Naive thymus-derived CD4-positive, alpha-beta T cell (primary cell): ENCODE measurements at regions not wholly inside any gene's neighbourhood (a gene's known extent, or its start where the extent isn't known, plus 50 kb on each side); places are given as distances from the start of the nearest gene placed in this dataset.

Experiments used
- ATAC-seq: fragments of 150-1000 bp; cut with Tn5 transposase; 2 replicates; pipeline ENCODE4 v1.10.0; 2021; ENCODE audit warnings: mild to moderate bottlenecking, moderate library complexity
- CTCF ChIA-PET: fragments of 350-600 bp; sonication (Branson Sonifier 250); formaldehyde crosslinking; loops from one replicate; lab custom pipeline; 2021; ENCODE audit warnings: antibody characterized with exemption; lab: Charles Lee
- POLR2A ChIA-PET: fragments of 350-600 bp; sonication (Branson Sonifier 250); formaldehyde crosslinking; loops from one replicate; lab custom pipeline; 2021; ENCODE audit warnings: antibody characterized with exemption, inconsistent platforms; lab: Charles Lee
- DNase-seq, 9 donors: peaks; one replicate each; pipeline versions ENCODE4 v3.0.0 to v3.0.0-alpha.2; 2020 to 2022; ENCODE audit warnings: mixed read lengths in 1 of 9
- H3K27ac ChIP-seq: one replicate; pipeline ENCODE4 v1.7.0; 2013; ENCODE audit warnings: mild to moderate bottlenecking, low read depth, low read length, moderate library complexity
- H3K27me3 ChIP-seq, 2 donors: one replicate each; pipeline ENCODE4 v1.7.0; 2013; ENCODE audit warnings: low read length in 2 of 2, mild to moderate bottlenecking in 2 of 2, moderate library complexity in 2 of 2; ENCODE audit not compliant: control insufficient read depth in 2 of 2, insufficient read depth in 2 of 2
- H3K36me3 ChIP-seq, 3 experiments: 1 replicate in 2 of 3; 2 replicates in 1 of 3; pipeline ENCODE4 v1.7.0; 2013; ENCODE audit warnings: low read length in 3 of 3, mild to moderate bottlenecking in 3 of 3, moderate library complexity in 1 of 3; ENCODE audit not compliant: insufficient read depth in 3 of 3, control insufficient read depth in 2 of 3
- H3K4me1 ChIP-seq, 2 donors: one replicate each; pipeline ENCODE4 v1.7.0; 2013; ENCODE audit warnings: low read length in 2 of 2, mild to moderate bottlenecking in 2 of 2, moderate library complexity in 1 of 2; ENCODE audit not compliant: control insufficient read depth in 2 of 2, insufficient read depth in 2 of 2
- H3K4me3 ChIP-seq: 2 replicates; pipeline ENCODE4 v1.7.0; 2013; ENCODE audit warnings: mild to moderate bottlenecking, low read length
- H3K9me3 ChIP-seq, 3 experiments: 1 replicate in 2 of 3; 2 replicates in 1 of 3; pipeline ENCODE4 v1.7.0; 2013; ENCODE audit warnings: low read length in 3 of 3; ENCODE audit not compliant: control insufficient read depth in 2 of 3
- H3K27ac Mint-ChIP-seq, 9 donors: one replicate each; pipeline ENCODE4 v1.8.0; 2020 to 2022; ENCODE audit warnings: mixed read lengths in 9 of 9, mild to moderate bottlenecking in 8 of 9, moderate library complexity in 5 of 9, inconsistent platforms in 2 of 9
- H3K27me3 Mint-ChIP-seq, 5 donors: one replicate each; pipeline ENCODE4 v1.8.0; 2021 to 2022; ENCODE audit warnings: mixed read lengths in 5 of 5, mild to moderate bottlenecking in 1 of 5
- H3K36me3 Mint-ChIP-seq, 5 donors: one replicate each; pipeline ENCODE4 v1.8.0; 2020 to 2022; ENCODE audit warnings: mixed read lengths in 5 of 5, mild to moderate bottlenecking in 3 of 5, inconsistent platforms in 1 of 5
- H3K4me1 Mint-ChIP-seq, 7 donors: one replicate each; pipeline ENCODE4 v1.8.0; 2020 to 2022; ENCODE audit warnings: mixed read lengths in 7 of 7, mild to moderate bottlenecking in 3 of 7, inconsistent platforms in 1 of 7
- H3K4me3 Mint-ChIP-seq, 10 donors: one replicate each; pipeline ENCODE4 v1.8.0; 2020 to 2022; ENCODE audit warnings: mild to moderate bottlenecking in 10 of 10, mixed read lengths in 10 of 10, moderate library complexity in 6 of 10, inconsistent platforms in 2 of 10
- H3K9me3 Mint-ChIP-seq, 11 donors: one replicate each; pipeline ENCODE4 v1.8.0; 2020 to 2022; ENCODE audit warnings: mixed read lengths in 11 of 11, mild to moderate bottlenecking in 4 of 11, inconsistent platforms in 1 of 11, moderate library complexity in 1 of 11
- intact Hi-C, 2 donors: fragments of 100-400 bp; cut with micrococcal nuclease; formaldehyde crosslinking; loops; one replicate each; pipeline ENCODE4 v1.15.1; 2023

- Histone ChIP-seq H3K36me3 (no peaks in the 10 kb centered on the region), H3K27ac (no peak overlapping the region), H3K4me3 (no peak overlapping the region), H3K27me3 (no peaks in the 10 kb centered on the region), H3K4me1 (peaks cover 0 to 5% of the 10 kb centered on the region in 2 donors), H3K9me3 (no peaks in the 10 kb centered on the region)
- H3K27ac Mint-ChIP-seq = peak overlapping the region in 6 of 9 donors; percentile 1 to 65 (median 23)
- H3K4me1 Mint-ChIP-seq = peaks cover 2 to 10% (median 5%) of the 10 kb centered on the region in 7 donors
- H3K27me3 Mint-ChIP-seq = peaks cover 0 to 13% (median 8%) of the 10 kb centered on the region in 5 donors
- no peak for ATAC-seq
- ChIA-PET POLR2A (no interaction called here), CTCF (interaction anchor here (1.6 kb wide), 1 partner anchor 527 kb away, joined by 7 read pairs; no protein-coding TSS in a partner anchor)
- no peaks in the 10 kb centered on the region for H3K36me3 Mint-ChIP-seq
- no peak for DNase-seq
- H3K4me3 Mint-ChIP-seq = peak overlapping the region in 5 of 10 donors; percentile 11 to 58 (median 19)
- peaks cover 0 to 1% (median 0%) of the 10 kb centered on the region in 11 donors for H3K9me3 Mint-ChIP-seq
- intact Hi-C loops = no loop called here
Observed at GRCh38 chr19:28736528-28736927, 476.4 kb downstream of the UQCRFS1 start.

- Mint-ChIP-seq H3K27me3 (peaks cover 24 to 42% (median 34%) of the 10 kb centered on the region in 5 donors), H3K36me3 (peaks cover 0 to 6% (median 0%) of the 10 kb centered on the region in 5 donors), H3K4me1 (peaks cover under 1 to 16% (median 6%) of the 10 kb centered on the region in 7 donors), H3K4me3 (no peak overlapping the region), H3K27ac (no peak overlapping the region), H3K9me3 (peaks cover 0 to 8% (median 0%) of the 10 kb centered on the region in 11 donors)
- H3K4me3 ChIP-seq = no peak overlapping the region
- intact Hi-C loops = no loop called here
- H3K9me3 ChIP-seq = no peaks in the 10 kb centered on the region
- no peak overlapping the region for H3K27ac ChIP-seq
- DNase-seq (no peak), ATAC-seq (no peak)
- CTCF ChIA-PET = no interaction called here
- no peaks in the 10 kb centered on the region for H3K36me3 ChIP-seq
- H3K4me1 ChIP-seq = no peaks in the 10 kb centered on the region
- POLR2A ChIA-PET = no interaction called here
- H3K27me3 ChIP-seq = no peaks in the 10 kb centered on the region
Observed at GRCh38 chr19:28731577-28731976, 481.4 kb downstream of the UQCRFS1 start.

GRCh38 chr19:28730791-28731512, 482.0 kb downstream of the UQCRFS1 start:
- intact Hi-C loops = no loop called here
- no peak overlapping the region for H3K4me3 Mint-ChIP-seq
- POLR2A ChIA-PET = no interaction called here

GRCh38 chr19:28727480-28728159, 485.3 kb downstream of the UQCRFS1 start:
- Histone ChIP-seq H3K9me3 (no peaks in the 10 kb centered on the region), H3K4me1 (no peaks in the 10 kb centered on the region), H3K4me3 (no peak overlapping the region), H3K27me3 (no peaks in the 10 kb centered on the region), H3K36me3 (no peaks in the 10 kb centered on the region), H3K27ac (no peak overlapping the region)
- peak overlapping the region in 8 of 10 donors; percentile 48 to 76 (median 66) for H3K4me3 Mint-ChIP-seq
- peaks cover 0 to 6% (median 0%) of the 10 kb centered on the region in 5 donors for H3K36me3 Mint-ChIP-seq
- no peak for ATAC-seq
- peaks cover 37 to 48% (median 47%) of the 10 kb centered on the region in 5 donors for H3K27me3 Mint-ChIP-seq
- intact Hi-C loops = no loop called here
- H3K9me3 Mint-ChIP-seq = peaks cover 0 to 8% (median 0%) of the 10 kb centered on the region in 11 donors
- H3K4me1 Mint-ChIP-seq = peaks cover 0 to 17% (median 5%) of the 10 kb centered on the region in 7 donors
- CTCF ChIA-PET = no interaction called here
- no peak overlapping the region for H3K27ac Mint-ChIP-seq
- DNase-seq = peak in 8 of 9 donors; percentile 4 to 71 (median 24)
- POLR2A ChIA-PET = no interaction called here

More at GRCh38 chr19:28730791-28731512, 482.0 kb downstream of the UQCRFS1 start:
- Histone ChIP-seq H3K9me3 (no peaks in the 10 kb centered on the region), H3K27me3 (no peaks in the 10 kb centered on the region), H3K36me3 (no peaks in the 10 kb centered on the region), H3K27ac (no peak overlapping the region), H3K4me1 (no peaks in the 10 kb centered on the region), H3K4me3 (no peak overlapping the region)
- CTCF ChIA-PET = no interaction called here
- DNase-seq (no peak), ATAC-seq (no peak)
- H3K9me3 Mint-ChIP-seq = peaks cover 0 to 8% (median 0%) of the 10 kb centered on the region in 11 donors
- peaks cover 30 to 44% (median 40%) of the 10 kb centered on the region in 5 donors for H3K27me3 Mint-ChIP-seq
- peaks cover 0 to 6% (median 0%) of the 10 kb centered on the region in 5 donors for H3K36me3 Mint-ChIP-seq
- H3K27ac Mint-ChIP-seq = no peak overlapping the region
- peaks cover 0 to 17% (median 5%) of the 10 kb centered on the region in 7 donors for H3K4me1 Mint-ChIP-seq

GRCh38 chr19:28726533-28727479, 486.1 kb downstream of the UQCRFS1 start:
- POLR2A ChIA-PET = no interaction called here
- peaks cover 0 to 17% (median 5%) of the 10 kb centered on the region in 7 donors for H3K4me1 Mint-ChIP-seq
- no peak overlapping the region for H3K27ac Mint-ChIP-seq
- Histone ChIP-seq H3K27ac (no peak overlapping the region), H3K9me3 (no peaks in the 10 kb centered on the region), H3K4me3 (no peak overlapping the region), H3K4me1 (no peaks in the 10 kb centered on the region), H3K27me3 (peaks cover 0 to 2% of the 10 kb centered on the region in 2 donors), H3K36me3 (no peaks in the 10 kb centered on the region)
- H3K4me3 Mint-ChIP-seq = peak overlapping the region in 8 of 10 donors; percentile 1 to 72 (median 62)
- H3K9me3 Mint-ChIP-seq = peaks cover 0 to 7% (median 0%) of the 10 kb centered on the region in 11 donors
- CTCF ChIA-PET = no interaction called here
- peaks cover 0 to 6% (median 0%) of the 10 kb centered on the region in 5 donors for H3K36me3 Mint-ChIP-seq
- DNase-seq (no peak), ATAC-seq (no peak)
- H3K27me3 Mint-ChIP-seq = peaks cover 37 to 48% (median 47%) of the 10 kb centered on the region in 5 donors
- intact Hi-C loops = no loop called here

DNA sequence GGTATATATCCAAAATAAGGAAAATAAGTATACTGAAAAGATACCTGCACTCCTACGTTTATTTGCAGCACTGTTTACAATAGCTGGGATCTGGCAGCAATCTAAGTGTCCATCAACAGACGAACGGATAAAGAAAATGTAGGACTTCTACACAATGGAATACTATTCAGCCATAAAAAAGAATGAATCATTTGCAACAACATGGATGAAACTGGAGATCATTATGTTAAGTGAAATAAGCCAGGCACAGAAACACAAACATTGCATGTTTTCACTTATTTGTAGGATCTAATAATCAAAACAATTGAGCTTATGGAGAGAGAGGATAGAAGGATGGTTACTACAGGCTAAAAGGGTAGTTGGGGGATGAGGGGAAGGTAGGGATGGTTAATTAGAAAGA, 494.0 kb downstream of the UQCRFS1 start:
- DNase-seq (no peak), ATAC-seq (no peak)
- ChIA-PET POLR2A (no interaction called here), CTCF (no interaction called here)
- no peaks in the 10 kb centered on the region for H3K36me3 Mint-ChIP-seq
- no peak overlapping the region for H3K4me3 Mint-ChIP-seq
- no peaks in the 10 kb centered on the region for H3K4me1 ChIP-seq
- peaks cover 0 to 21% (median 3%) of the 10 kb centered on the region in 5 donors for H3K27me3 Mint-ChIP-seq
- intact Hi-C loops = loop anchor here in 1 of 2 donors (10.0 kb wide), 1 partner anchor 394 kb away; no protein-coding TSS in a partner anchor
- H3K27ac Mint-ChIP-seq = no peak overlapping the region
- no peaks in the 10 kb centered on the region for H3K36me3 ChIP-seq
- H3K9me3 ChIP-seq = no peaks in the 10 kb centered on the region
- H3K27ac ChIP-seq = no peak overlapping the region
- peaks cover 0 to 6% (median 0%) of the 10 kb centered on the region in 7 donors for H3K4me1 Mint-ChIP-seq
- H3K9me3 Mint-ChIP-seq = peaks cover 0 to 2% (median 0%) of the 10 kb centered on the region in 11 donors
- no peak overlapping the region for H3K4me3 ChIP-seq
- peaks cover 0 to 2% of the 10 kb centered on the region in 2 donors for H3K27me3 ChIP-seq
